GM12864 (cell line): ENCODE measurements at regions not wholly inside any gene's neighbourhood (a gene's known extent, or its start where the extent isn't known, plus 50 kb on each side); places are given as distances from the start of the nearest gene placed in this dataset.

Experiments
- DNase-seq: peaks from one replicate; pipeline ENCODE4 v3.0.0-alpha.2; 2011; ENCODE audit warnings: low read depth
- H3K4me3 ChIP-seq: 2 replicates; pipeline ENCODE4 v1.5.1; 2011; ENCODE audit warnings: mild to moderate bottlenecking, low read depth, low read length, control low read depth
- CTCF ChIP-seq: IDR thresholded peaks from 2 replicates; pipeline ENCODE4 v1.5.1; 2011; ENCODE audit warnings: low read depth, mild to moderate bottlenecking, moderate library complexity, low read length, control low read depth, inconsistent platforms; ENCODE audit errors: missing control alignments

GRCh38 chr13:63706751-63707150 lies 2291.1 kb upstream of the PCDH20 start:
- H3K4me3 ChIP-seq = no peak overlapping the region
- TF ChIP-seq CTCF = no peak

GRCh38 chr13:63704521-63704920 lies 2288.9 kb upstream of the PCDH20 start:
- H3K4me3 ChIP-seq = no peak overlapping the region
- no peak for DNase-seq
- no peak for TF ChIP-seq CTCF

More at GRCh38 chr13:63706751-63707150, 2291.1 kb upstream of the PCDH20 start:
- DNase-seq = no peak

- TF ChIP-seq CTCF = no peak
- no peak overlapping the region for H3K4me3 ChIP-seq
- no peak for DNase-seq
Observed at GRCh38 chr13:63700350-63700749, 2284.7 kb upstream of the PCDH20 start.

GRCh38 chr13:63699948-63700347 lies 2284.3 kb upstream of the PCDH20 start:
- no peak for TF ChIP-seq CTCF
- no peak for DNase-seq
- H3K4me3 ChIP-seq = no peak overlapping the region

GRCh38 chr13:63696055-63696454 lies 2280.4 kb upstream of the PCDH20 start:
- DNase-seq = no peak
- TF ChIP-seq CTCF = no peak
- H3K4me3 ChIP-seq = no peak overlapping the region

- TF ChIP-seq CTCF = no peak
- DNase-seq = no peak
- H3K4me3 ChIP-seq = no peak overlapping the region
Observed at GRCh38 chr13:63693696-63694095, 2278.0 kb upstream of the PCDH20 start.

- TF ChIP-seq CTCF = no peak
- H3K4me3 ChIP-seq = no peak overlapping the region
- no peak for DNase-seq
Observed at GRCh38 chr13:63691474-63691873, 2275.8 kb upstream of the PCDH20 start.
